ENCODE measurements at regions not wholly inside any gene's neighbourhood (a gene's known extent, or its start where the extent isn't known, plus 50 kb on each side); places are given as distances from the start of the nearest gene placed in this dataset.

GRCh38 chr2:157160111-157160510, 97.4 kb upstream of the GALNT5 start:
- TF ChIP-seq FOXM1 (IDR thresholded peaks at IDR 0.05; ENCODE audit: borderline replicate concordance, low read depth): no peak

- TF ChIP-seq FOXM1 (IDR thresholded peaks at IDR 0.05; ENCODE audit: borderline replicate concordance, low read depth): no peak
- TF ChIP-seq ZBTB7A (IDR thresholded peaks at IDR 0.05; ENCODE audit: low read depth): no peak
Observed at GRCh38 chr2:157164370-157164769, 93.1 kb upstream of the GALNT5 start.

GRCh38 chr2:157164891-157165290, 92.6 kb upstream of the GALNT5 start:
- no peak for TF ChIP-seq RAD21 (IDR thresholded peaks at IDR 0.05; ENCODE audit: low read depth)
- no peak for TF ChIP-seq ZBTB7A (IDR thresholded peaks at IDR 0.05; ENCODE audit: low read depth)

- TF ChIP-seq TAF1 (IDR thresholded peaks at IDR 0.05; ENCODE audit: low read depth) (no peak), USF1 (IDR thresholded peaks at IDR 0.05) (no peak), EGR1 (IDR thresholded peaks at IDR 0.05) (no peak), MAX (IDR thresholded peaks at IDR 0.05) (no peak), REST (IDR thresholded peaks at IDR 0.05; ENCODE audit: low read depth) (no peak), TCF12 (IDR thresholded peaks at IDR 0.05; ENCODE audit: low read depth) (no peak), ZBTB7A (IDR thresholded peaks at IDR 0.05; ENCODE audit: low read depth) (no peak), RAD21 (IDR thresholded peaks at IDR 0.05; ENCODE audit: low read depth) (no peak), FOXM1 (IDR thresholded peaks at IDR 0.05; ENCODE audit: borderline replicate concordance, low read depth) (no peak), CEBPB (IDR thresholded peaks at IDR 0.05) (no peak), NFIC (IDR thresholded peaks at IDR 0.05) (no peak), CREB1 (IDR thresholded peaks at IDR 0.05; ENCODE audit: low read depth) (no peak)
Observed at GRCh38 chr2:157168501-157168900, 89.0 kb upstream of the GALNT5 start.

- no peak for TF ChIP-seq TAF1 (IDR thresholded peaks at IDR 0.05; ENCODE audit: low read depth)
- no peak for TF ChIP-seq RAD21 (IDR thresholded peaks at IDR 0.05; ENCODE audit: low read depth)
- no peak for TF ChIP-seq CEBPB (IDR thresholded peaks at IDR 0.05)
- TF ChIP-seq ZBTB7A (IDR thresholded peaks at IDR 0.05; ENCODE audit: low read depth): no peak
- no peak for TF ChIP-seq TCF12 (IDR thresholded peaks at IDR 0.05; ENCODE audit: low read depth)
- TF ChIP-seq MAX (IDR thresholded peaks at IDR 0.05): no peak
- no peak for TF ChIP-seq EP300 (IDR thresholded peaks at IDR 0.05; ENCODE audit: borderline replicate concordance)
- no peak for TF ChIP-seq NFIC (IDR thresholded peaks at IDR 0.05)
Observed at GRCh38 chr2:157169889-157170288, 87.6 kb upstream of the GALNT5 start.

- TF ChIP-seq USF1 (IDR thresholded peaks at IDR 0.05): no peak
- no peak for TF ChIP-seq TEAD4 (IDR thresholded peaks at IDR 0.05)
- no peak for TF ChIP-seq CREB1 (IDR thresholded peaks at IDR 0.05; ENCODE audit: low read depth)
- no peak for TF ChIP-seq EGR1 (IDR thresholded peaks at IDR 0.05)
- no peak for TF ChIP-seq EP300 (IDR thresholded peaks at IDR 0.05; ENCODE audit: borderline replicate concordance)
- TF ChIP-seq RAD21 (IDR thresholded peaks at IDR 0.05; ENCODE audit: low read depth): no peak
- no peak for TF ChIP-seq TAF1 (IDR thresholded peaks at IDR 0.05; ENCODE audit: low read depth)
- TF ChIP-seq FOXM1 (IDR thresholded peaks at IDR 0.05; ENCODE audit: borderline replicate concordance, low read depth): no peak
- TF ChIP-seq CEBPB (IDR thresholded peaks at IDR 0.05): no peak
Observed at GRCh38 chr2:157170299-157170698, 87.2 kb upstream of the GALNT5 start.

- TF ChIP-seq TCF12 (IDR thresholded peaks at IDR 0.05; ENCODE audit: low read depth): no peak
- TF ChIP-seq REST (IDR thresholded peaks at IDR 0.05; ENCODE audit: low read depth): no peak
- TF ChIP-seq TEAD4 (IDR thresholded peaks at IDR 0.05): no peak
- TF ChIP-seq YY1 (IDR thresholded peaks at IDR 0.05; ENCODE audit: low read depth): no peak
- no peak for TF ChIP-seq CEBPB (IDR thresholded peaks at IDR 0.05)
- TF ChIP-seq TAF1 (IDR thresholded peaks at IDR 0.05; ENCODE audit: low read depth): no peak
- no peak for TF ChIP-seq CREB1 (IDR thresholded peaks at IDR 0.05; ENCODE audit: low read depth)
- TF ChIP-seq NFIC (IDR thresholded peaks at IDR 0.05): no peak
- no peak for TF ChIP-seq MAX (IDR thresholded peaks at IDR 0.05)
- TF ChIP-seq USF1 (IDR thresholded peaks at IDR 0.05): no peak
- no peak for TF ChIP-seq EGR1 (IDR thresholded peaks at IDR 0.05)
Observed at GRCh38 chr2:157172239-157172638, 85.3 kb upstream of the GALNT5 start.
